ENCODE measurements at regions not wholly inside any gene's neighbourhood (a gene's known extent, or its start where the extent isn't known, plus 50 kb on each side); places are given as distances from the start of the nearest gene placed in this dataset.

DNA sequence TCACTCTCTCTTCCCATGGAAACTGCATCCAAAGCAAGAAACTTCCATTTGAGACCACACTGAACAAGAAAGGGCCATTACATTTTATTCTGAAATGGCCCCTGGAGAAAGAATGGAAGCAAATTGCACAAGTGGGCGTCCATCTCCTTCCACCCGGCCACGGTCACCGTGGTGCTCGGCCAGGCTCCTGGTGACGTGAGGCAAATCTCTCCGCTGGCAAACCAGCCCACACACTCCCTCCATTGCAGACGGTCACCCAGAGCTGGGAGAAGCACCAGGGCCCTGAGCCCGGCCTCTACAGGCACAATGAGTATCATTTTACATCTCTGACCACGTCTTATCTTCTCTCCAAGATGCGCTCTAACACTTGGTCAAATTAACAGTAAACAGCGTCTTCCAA is 126.1 kb upstream of the FAM20C start:
- TF ChIP-seq, protein P1, sequence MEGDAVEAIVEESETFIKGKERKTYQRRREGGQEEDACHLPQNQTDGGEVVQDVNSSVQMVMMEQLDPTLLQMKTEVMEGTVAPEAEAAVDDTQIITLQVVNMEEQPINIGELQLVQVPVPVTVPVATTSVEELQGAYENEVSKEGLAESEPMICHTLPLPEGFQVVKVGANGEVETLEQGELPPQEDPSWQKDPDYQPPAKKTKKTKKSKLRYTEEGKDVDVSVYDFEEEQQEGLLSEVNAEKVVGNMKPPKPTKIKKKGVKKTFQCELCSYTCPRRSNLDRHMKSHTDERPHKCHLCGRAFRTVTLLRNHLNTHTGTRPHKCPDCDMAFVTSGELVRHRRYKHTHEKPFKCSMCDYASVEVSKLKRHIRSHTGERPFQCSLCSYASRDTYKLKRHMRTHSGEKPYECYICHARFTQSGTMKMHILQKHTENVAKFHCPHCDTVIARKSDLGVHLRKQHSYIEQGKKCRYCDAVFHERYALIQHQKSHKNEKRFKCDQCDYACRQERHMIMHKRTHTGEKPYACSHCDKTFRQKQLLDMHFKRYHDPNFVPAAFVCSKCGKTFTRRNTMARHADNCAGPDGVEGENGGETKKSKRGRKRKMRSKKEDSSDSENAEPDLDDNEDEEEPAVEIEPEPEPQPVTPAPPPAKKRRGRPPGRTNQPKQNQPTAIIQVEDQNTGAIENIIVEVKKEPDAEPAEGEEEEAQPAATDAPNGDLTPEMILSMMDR (IDR thresholded peaks at IDR 0.05), result no peak
- TF ChIP-seq POLR2A (IDR thresholded peaks at IDR 0.05), result no peak

All from thyroid gland (tissue), 4 donors.